ENCODE measurements at regions not wholly inside any gene's neighbourhood (a gene's known extent, or its start where the extent isn't known, plus 50 kb on each side); places are given as distances from the start of the nearest gene placed in this dataset.

DNA sequence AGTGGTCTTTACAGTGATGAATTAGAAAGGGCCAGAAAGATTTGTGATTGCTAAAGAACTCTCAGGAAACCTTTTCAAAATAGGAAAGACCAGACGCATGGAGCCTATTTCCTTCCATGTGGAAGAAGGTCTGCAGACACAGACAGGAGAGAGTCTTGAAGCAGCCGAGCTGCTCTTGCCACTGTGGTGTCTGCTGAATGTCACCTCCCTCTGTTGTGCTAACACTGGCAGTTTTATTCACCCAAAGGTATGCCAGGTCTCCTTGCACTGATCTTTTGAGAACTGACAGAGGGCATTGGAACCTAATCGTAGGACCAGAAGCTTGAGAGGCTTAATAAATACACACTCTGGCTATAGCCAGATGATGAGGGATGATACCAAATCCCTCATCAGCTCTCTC, 108.7 kb downstream of the SREK1 start:
- Histone ChIP-seq H3K14ac (ENCODE audit: insufficient read depth, low read length) (no peak overlapping the region), H3K27ac (ENCODE audit: insufficient read length, low read depth, low read length) (no peak overlapping the region), H2BK20ac (ENCODE audit: low read depth, low read length, poor library complexity, severe bottlenecking) (no peak overlapping the region), H2BK120ac (ENCODE audit: low read depth, low read length, poor library complexity, severe bottlenecking) (no peak overlapping the region), H3K9ac (ENCODE audit: extremely low read depth, insufficient read length, low read length) (no peak overlapping the region), H4K5ac (ENCODE audit: insufficient read length, low read depth, low read length) (no peak overlapping the region), H3T11ph (ENCODE audit: low read length) (no peak overlapping the region), H3K4ac (ENCODE audit: low read depth, low read length) (no peak overlapping the region), H4K91ac (ENCODE audit: insufficient read length, low read depth, low read length) (no peak overlapping the region), H3K18ac (ENCODE audit: insufficient read length, low read depth, low read length) (no peak overlapping the region), H3K79me2 (ENCODE audit: insufficient read depth, low read length) (no peaks in the 10 kb centered on the region), H3K23ac (ENCODE audit: insufficient read length, low read depth, low read length) (no peak overlapping the region), H3K56ac (ENCODE audit: insufficient read length, low read depth, low read length) (no peak overlapping the region), H3K4me2 (ENCODE audit: insufficient read depth, insufficient read length, low read length) (no peak overlapping the region), H3K79me1 (ENCODE audit: insufficient read depth, low read depth, low read length, poor library complexity, severe bottlenecking) (no peaks in the 10 kb centered on the region), H2AFZ (ENCODE audit: low read length) (no peak overlapping the region), H3K9me3 (ENCODE audit: control insufficient read depth, low read depth, low read length) (no peaks in the 10 kb centered on the region), H2BK5ac (ENCODE audit: insufficient read length, low read length) (no peak overlapping the region), H3K23me2 (ENCODE audit: insufficient read length, low read depth, low read length, poor library complexity, severe bottlenecking) (no peaks in the 10 kb centered on the region), H3K27me3 (ENCODE audit: insufficient read depth, low read length) (no peaks in the 10 kb centered on the region), H4K20me1 (ENCODE audit: control insufficient read depth, insufficient read depth, insufficient read length) (no peaks in the 10 kb centered on the region), H3K4me1 (ENCODE audit: insufficient read depth, low read length) (peaks cover 6% of the 10 kb centered on the region; the same call in 1 of the 2 replicates), H2BK15ac (ENCODE audit: low read depth, low read length) (no peak overlapping the region), H2BK12ac (ENCODE audit: insufficient read length, low read depth, low read length) (no peak overlapping the region), H4K8ac (replicated peaks; ENCODE audit: insufficient read length, low read depth, low read length) (no peak overlapping the region), H2AK5ac (ENCODE audit: insufficient read length, low read length) (no peak overlapping the region)
- Mint-ChIP-seq H3K4me3 (no peak overlapping the region), H3K27ac (no peak overlapping the region), H3K4me1 (peaks cover 8 to 14% of the 10 kb centered on the region in 2 experiments), H3K9me3 (no peaks in the 10 kb centered on the region), H3K27me3 (ENCODE audit: low read depth) (no peaks in the 10 kb centered on the region; the same call in 1 of the 2 replicates), H3K36me3 (ENCODE audit: insufficient read depth in 1 of 3, low read depth in 3 of 3) (no peaks in the 10 kb centered on the region)
- WGBS (ENCODE audit: extremely low coverage, insufficient read length, low lambda C conversion rate): no CpG with 5 or more reads among the region's 3 CpGs
- TF ChIP-seq, protein P1, sequence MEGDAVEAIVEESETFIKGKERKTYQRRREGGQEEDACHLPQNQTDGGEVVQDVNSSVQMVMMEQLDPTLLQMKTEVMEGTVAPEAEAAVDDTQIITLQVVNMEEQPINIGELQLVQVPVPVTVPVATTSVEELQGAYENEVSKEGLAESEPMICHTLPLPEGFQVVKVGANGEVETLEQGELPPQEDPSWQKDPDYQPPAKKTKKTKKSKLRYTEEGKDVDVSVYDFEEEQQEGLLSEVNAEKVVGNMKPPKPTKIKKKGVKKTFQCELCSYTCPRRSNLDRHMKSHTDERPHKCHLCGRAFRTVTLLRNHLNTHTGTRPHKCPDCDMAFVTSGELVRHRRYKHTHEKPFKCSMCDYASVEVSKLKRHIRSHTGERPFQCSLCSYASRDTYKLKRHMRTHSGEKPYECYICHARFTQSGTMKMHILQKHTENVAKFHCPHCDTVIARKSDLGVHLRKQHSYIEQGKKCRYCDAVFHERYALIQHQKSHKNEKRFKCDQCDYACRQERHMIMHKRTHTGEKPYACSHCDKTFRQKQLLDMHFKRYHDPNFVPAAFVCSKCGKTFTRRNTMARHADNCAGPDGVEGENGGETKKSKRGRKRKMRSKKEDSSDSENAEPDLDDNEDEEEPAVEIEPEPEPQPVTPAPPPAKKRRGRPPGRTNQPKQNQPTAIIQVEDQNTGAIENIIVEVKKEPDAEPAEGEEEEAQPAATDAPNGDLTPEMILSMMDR (conservative IDR thresholded peaks at IDR 0.05): no peak
- DNase-seq: no peak

Data from H9 (cell line).